ACC112 (cell line): ENCODE measurements at regions not wholly inside any gene's neighbourhood (a gene's known extent, or its start where the extent isn't known, plus 50 kb on each side); places are given as distances from the start of the nearest gene placed in this dataset.
A peak's percentile ranks its signal among the peaks of the same experiment; 100 is the strongest.

ENCODE experiments used
- H2AFZ ChIP-seq: fragments of 200-600 bp; sonication (generic); one replicate; pipeline ENCODE4 v1.6.0; 2017; ENCODE audit warnings: antibody characterized with exemption, low read length; ENCODE audit not compliant: unreplicated experiment
- H3K27ac ChIP-seq: fragments of 200-600 bp; sonication (generic); 2 replicates; pipeline ENCODE4 v1.5.1; 2014; ENCODE audit warnings: low read depth, mild to moderate bottlenecking, antibody characterized with exemption, low read length, moderate library complexity
- H3K27me3 ChIP-seq: fragments of 200-600 bp; sonication (generic); 2 replicates; pipeline ENCODE4 v1.6.1; 2014; ENCODE audit warnings: mild to moderate bottlenecking, antibody characterized with exemption, low read length, moderate library complexity, mixed read lengths; ENCODE audit not compliant: insufficient read depth
- H3K36me3 ChIP-seq: fragments of 200-600 bp; sonication (generic); 2 replicates; pipeline ENCODE4 v1.6.1; 2016; ENCODE audit warnings: mild to moderate bottlenecking, antibody characterized with exemption, low read length, moderate library complexity, mixed read lengths; ENCODE audit not compliant: insufficient read depth
- H3K4me1 ChIP-seq: fragments of 200-600 bp; sonication (generic); one replicate; pipeline ENCODE4 v1.6.1; 2016; ENCODE audit warnings: low read length, mixed read lengths; ENCODE audit not compliant: insufficient read depth, unreplicated experiment, control insufficient read depth
- H3K4me3 ChIP-seq: fragments of 200-600 bp; sonication (generic); 2 replicates; pipeline ENCODE4 v1.5.1; 2014; ENCODE audit warnings: mild to moderate bottlenecking, low read depth, low read length
- H3K79me2 ChIP-seq: fragments of 200-600 bp; sonication (generic); one replicate; pipeline ENCODE4 v1.6.0; 2016; ENCODE audit warnings: low read length; ENCODE audit not compliant: control insufficient read depth, unreplicated experiment, insufficient read depth

DNA sequence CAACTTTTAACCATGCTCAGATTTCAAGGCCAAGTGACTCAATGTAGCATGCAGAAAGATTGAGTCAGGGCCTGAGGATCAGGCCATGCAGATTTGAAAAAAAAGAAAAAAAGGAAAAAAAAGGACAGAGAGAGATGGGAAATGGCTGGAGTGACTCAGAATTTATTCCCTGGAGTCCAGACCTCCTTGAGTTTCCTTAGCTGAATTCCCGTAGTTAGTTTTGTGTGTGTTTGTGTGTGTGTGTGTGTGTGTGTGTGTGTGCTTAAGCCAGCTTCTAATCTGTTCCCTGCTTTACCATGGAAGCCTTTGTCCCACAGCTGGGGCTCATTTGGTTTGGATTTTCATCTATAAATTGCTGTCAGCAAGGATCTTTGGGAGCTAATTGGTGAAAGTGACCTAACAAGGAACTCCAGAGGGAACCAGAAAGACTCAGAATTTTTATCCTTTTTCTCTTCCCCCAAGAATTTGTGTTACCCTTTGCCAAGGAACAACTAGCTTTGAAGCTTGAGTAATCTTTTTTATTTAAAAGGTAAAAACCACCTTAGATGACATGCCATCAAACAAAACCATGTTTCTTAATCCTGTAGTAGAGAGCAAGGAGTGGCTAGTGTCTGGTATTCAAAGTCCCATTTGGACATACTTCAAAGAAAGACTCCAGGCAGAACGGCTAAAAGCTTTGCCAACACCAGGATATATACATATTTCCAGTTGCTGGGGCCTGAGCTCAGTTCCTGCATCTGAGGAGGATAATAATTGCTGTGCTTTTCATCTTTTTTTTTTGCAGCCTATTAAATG is 109.0 kb upstream of the DDIT4L start:
- no peaks in the 10 kb centered on the region for H3K27me3 ChIP-seq
- H3K36me3 ChIP-seq: no peaks in the 10 kb centered on the region
- no peaks in the 10 kb centered on the region for H3K79me2 ChIP-seq
- peak overlapping the region; percentile 77 for H2AFZ ChIP-seq
- peaks cover 55% of the 10 kb centered on the region for H3K4me1 ChIP-seq
- no peak overlapping the region; the same call in 1 of the 2 replicates for H3K4me3 ChIP-seq
- H3K27ac ChIP-seq: peak overlapping the region; percentile 90

DNA sequence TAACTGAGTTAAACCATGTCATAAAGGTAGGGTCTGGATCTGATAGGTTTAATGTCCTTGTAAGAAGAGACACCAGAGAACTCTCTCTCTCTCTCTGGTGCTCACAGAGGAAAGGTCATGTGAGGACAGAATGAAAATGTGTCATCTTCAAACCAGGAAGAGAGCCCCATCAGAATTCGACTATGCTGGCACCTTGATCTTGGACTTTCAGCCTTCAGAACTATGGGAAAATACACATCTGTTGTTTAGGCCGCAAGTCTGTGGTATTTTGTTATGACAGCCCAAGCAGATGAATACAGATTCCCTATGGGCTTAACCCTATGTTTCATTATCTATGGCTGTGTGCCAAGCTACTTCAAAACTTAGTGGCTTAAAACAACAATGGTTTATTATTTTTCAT is 105.5 kb upstream of the DDIT4L start:
- H3K4me3 ChIP-seq: no peak overlapping the region
- H3K79me2 ChIP-seq: no peaks in the 10 kb centered on the region
- peak overlapping the region; percentile 50 for H2AFZ ChIP-seq
- peak overlapping the region; percentile 77 for H3K27ac ChIP-seq
- H3K4me1 ChIP-seq: peaks cover 52% of the 10 kb centered on the region
- H3K27me3 ChIP-seq: no peaks in the 10 kb centered on the region
- no peaks in the 10 kb centered on the region for H3K36me3 ChIP-seq

DNA sequence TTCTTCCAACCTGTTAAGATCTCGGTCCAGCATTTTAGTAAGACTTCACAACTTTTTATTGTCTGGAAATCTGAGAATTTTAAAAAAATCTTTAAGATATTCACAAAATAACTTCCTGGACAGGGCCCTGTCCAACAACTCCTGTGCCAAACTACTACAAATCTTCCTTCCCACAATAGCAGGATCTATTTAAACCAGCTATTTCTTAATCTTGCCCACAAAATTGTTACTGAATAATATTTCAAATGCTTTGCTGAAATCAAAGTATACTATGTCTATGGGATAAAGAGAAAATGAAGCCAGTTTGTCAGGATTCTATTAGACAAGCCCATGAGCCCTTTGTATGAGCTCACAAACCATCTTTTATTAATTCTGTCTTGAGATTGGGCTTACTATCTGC is 104.1 kb upstream of the DDIT4L start:
- no peaks in the 10 kb centered on the region for H3K27me3 ChIP-seq
- H3K27ac ChIP-seq: peak overlapping the region; percentile 22
- H2AFZ ChIP-seq: no peak overlapping the region
- H3K79me2 ChIP-seq: no peaks in the 10 kb centered on the region
- peaks cover 61% of the 10 kb centered on the region for H3K4me1 ChIP-seq
- no peaks in the 10 kb centered on the region for H3K36me3 ChIP-seq
- H3K4me3 ChIP-seq: no peak overlapping the region

DNA sequence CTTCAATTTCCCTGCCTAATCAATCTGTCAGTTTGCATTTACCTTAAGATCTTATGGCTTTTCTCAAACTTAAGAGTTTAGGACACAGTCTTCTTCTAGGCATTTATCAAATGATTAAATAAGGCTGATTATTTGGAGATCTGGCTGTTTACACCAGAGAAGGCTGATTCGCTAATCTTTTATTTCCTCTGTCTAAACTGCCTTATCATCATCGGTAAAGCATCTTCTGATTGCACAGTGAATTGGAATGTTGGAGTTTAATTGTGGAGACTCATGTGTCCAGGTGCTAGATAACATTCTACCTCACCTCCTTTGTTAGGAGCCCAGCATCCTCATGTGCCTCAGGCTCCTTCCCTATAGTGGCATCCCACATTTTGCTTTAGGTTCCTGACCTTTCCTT is 100.3 kb upstream of the DDIT4L start:
- H3K36me3 ChIP-seq: no peaks in the 10 kb centered on the region
- no peaks in the 10 kb centered on the region for H3K27me3 ChIP-seq
- peak overlapping the region; percentile 93 for H3K27ac ChIP-seq
- H3K79me2 ChIP-seq: no peaks in the 10 kb centered on the region
- peaks cover 51% of the 10 kb centered on the region for H3K4me1 ChIP-seq
- peak overlapping the region; percentile 58 for H2AFZ ChIP-seq
- no peak overlapping the region for H3K4me3 ChIP-seq

DNA sequence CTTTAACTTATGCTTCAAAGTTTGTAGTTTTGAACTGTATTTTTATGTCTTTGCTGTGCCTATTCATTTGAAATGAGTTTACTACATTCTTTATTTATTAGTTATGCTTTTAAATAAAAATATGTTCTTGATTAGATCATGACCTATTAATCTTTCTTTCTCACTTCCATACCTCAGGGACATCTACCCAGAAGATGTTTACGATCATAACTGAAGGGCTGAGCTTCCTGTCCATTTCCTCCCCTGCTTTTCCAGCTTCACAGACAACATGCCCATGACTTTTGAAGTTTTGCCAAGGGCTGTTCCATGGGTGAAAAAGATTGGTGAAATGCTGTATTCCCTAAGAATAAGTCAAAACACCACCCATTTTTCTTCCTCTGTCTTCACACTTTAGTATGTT is 99.7 kb upstream of the DDIT4L start:
- Histone ChIP-seq H3K27ac (peak overlapping the region; percentile 93), H3K4me1 (peaks cover 48% of the 10 kb centered on the region), H3K4me3 (no peak overlapping the region), H3K36me3 (no peaks in the 10 kb centered on the region), H3K27me3 (no peaks in the 10 kb centered on the region), H2AFZ (no peak overlapping the region), H3K79me2 (no peaks in the 10 kb centered on the region)

DNA sequence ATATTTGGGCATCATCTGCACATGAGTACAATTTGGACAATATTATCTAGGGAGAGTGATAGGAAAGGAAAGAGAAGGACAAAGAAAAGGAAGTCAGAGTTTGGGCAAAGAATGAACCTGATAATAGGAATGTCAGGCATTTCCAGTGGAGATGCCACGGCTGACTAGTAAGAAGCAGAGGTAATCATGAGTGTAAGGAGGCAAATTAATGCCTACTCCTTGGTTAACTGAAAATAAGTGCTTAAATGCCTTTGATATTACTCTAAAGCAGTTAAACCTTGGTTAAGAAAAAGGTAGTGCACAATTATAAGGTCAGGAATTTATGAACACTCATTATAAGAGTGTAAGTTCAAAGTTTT is 99.2 kb upstream of the DDIT4L start:
- Histone ChIP-seq H2AFZ (peak overlapping the region; percentile 36), H3K36me3 (no peaks in the 10 kb centered on the region), H3K79me2 (no peaks in the 10 kb centered on the region), H3K27me3 (no peaks in the 10 kb centered on the region), H3K27ac (peak overlapping the region; percentile 93), H3K4me1 (peaks cover 43% of the 10 kb centered on the region), H3K4me3 (no peak overlapping the region; the same call in 1 of the 2 replicates)

DNA sequence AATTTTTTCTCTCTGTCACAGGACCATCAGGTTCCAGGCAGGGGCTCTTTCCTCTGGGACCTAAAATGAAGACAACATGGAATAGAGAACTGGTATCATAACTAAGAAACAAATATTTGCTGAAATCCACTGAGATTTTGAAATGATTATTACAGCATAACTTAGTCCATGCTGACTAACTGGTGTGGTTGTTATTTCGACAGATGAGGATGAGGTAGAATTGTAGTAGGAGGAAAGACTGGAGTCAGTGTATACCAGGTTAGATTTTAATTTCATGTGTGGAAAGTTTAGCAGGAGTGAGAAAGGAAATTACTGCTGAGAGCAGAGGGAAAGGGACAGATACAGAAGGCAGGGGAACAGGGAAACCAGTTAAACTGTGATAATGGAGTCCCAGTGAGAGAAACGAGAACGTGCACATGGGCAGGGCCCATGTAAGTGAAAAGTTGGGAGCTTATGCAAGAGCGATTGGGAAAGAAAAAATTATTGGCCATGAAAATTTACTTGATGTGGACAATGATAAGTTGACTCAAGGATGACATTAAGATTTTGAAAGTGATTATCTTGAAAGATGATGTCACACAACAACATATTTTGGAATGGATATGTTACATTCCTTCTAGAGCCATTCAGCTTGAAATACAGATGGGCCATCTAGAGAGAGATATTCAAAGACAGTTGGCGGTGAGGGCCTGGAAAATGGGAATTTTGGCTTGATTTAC is 98.7 kb upstream of the DDIT4L start:
- no peaks in the 10 kb centered on the region for H3K79me2 ChIP-seq
- H3K36me3 ChIP-seq: no peaks in the 10 kb centered on the region
- peak overlapping the region; percentile 93 for H3K27ac ChIP-seq
- H3K27me3 ChIP-seq: no peaks in the 10 kb centered on the region
- H3K4me1 ChIP-seq: peaks cover 38% of the 10 kb centered on the region
- no peak overlapping the region; the same call in 1 of the 2 replicates for H3K4me3 ChIP-seq
- peak overlapping the region; percentile 36 for H2AFZ ChIP-seq

DNA sequence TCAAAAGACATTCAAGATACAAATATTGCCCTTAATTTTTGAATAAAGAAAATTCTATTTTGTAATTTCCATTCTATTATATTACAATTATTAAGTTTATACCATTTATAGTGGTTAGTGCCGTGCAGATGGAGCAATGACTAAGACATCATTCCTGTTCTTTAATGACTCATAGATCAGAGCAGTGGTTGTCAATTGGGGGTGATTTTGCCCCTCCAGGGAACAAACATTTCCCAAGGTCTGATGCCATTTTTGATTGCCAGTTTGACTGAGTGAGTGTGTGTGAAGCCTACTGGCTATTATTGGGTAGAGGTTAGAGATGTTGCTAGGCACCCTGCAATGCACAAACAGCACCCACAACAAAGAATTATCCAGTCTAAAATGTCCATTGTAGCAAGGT is 97.9 kb upstream of the DDIT4L start:
- Histone ChIP-seq H3K4me3 (no peak overlapping the region), H3K36me3 (no peaks in the 10 kb centered on the region), H3K79me2 (no peaks in the 10 kb centered on the region), H2AFZ (no peak overlapping the region), H3K27ac (peak overlapping the region; percentile 93), H3K4me1 (peaks cover 35% of the 10 kb centered on the region), H3K27me3 (no peaks in the 10 kb centered on the region)

DNA sequence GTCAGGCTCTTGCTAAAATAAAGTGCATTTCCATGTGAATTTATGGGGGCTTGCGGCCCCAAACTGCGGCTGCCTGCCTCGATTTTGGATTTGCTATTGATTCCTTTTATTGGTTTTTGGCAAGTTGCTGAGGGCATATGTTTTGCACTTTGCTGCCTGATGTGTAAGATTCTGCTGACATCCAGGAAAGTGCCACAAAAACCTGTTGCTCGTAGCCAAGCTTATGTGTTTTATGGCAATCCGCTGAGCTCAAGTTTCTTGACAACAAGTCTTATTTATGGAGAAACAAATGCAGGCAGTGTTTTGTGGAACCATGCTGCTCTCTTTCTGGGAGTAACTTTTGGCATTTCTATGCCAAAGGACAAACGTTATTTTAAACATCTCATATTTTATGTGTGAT is 97.3 kb upstream of the DDIT4L start:
- Histone ChIP-seq H3K36me3 (no peaks in the 10 kb centered on the region), H2AFZ (no peak overlapping the region), H3K27me3 (no peaks in the 10 kb centered on the region), H3K79me2 (no peaks in the 10 kb centered on the region), H3K27ac (peak overlapping the region; percentile 56), H3K4me1 (peaks cover 35% of the 10 kb centered on the region), H3K4me3 (no peak overlapping the region)

DNA sequence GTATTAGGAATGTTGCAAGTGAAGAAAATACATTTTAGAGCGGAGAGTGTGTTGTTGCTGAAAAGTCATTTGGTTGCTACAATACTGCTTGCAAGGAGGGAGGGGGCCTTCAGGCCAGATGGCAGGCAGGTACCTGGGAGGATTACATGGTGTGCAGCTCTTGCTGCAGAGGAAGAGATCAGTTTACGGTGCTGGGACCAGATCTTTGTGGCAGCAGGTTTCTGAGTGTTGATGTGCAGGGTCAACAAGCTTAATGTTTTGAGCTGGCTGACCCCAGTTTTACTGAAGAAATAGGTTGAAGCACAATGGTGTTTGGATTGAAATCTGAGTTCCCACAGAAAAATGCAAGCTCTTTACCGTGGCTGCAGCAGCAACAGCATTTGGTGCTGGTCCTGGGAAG is 96.4 kb upstream of the DDIT4L start:
- Histone ChIP-seq H3K27ac (no peak overlapping the region), H3K4me3 (no peak overlapping the region), H2AFZ (no peak overlapping the region), H3K36me3 (no peaks in the 10 kb centered on the region), H3K4me1 (peaks cover 35% of the 10 kb centered on the region), H3K79me2 (no peaks in the 10 kb centered on the region), H3K27me3 (no peaks in the 10 kb centered on the region)

DNA sequence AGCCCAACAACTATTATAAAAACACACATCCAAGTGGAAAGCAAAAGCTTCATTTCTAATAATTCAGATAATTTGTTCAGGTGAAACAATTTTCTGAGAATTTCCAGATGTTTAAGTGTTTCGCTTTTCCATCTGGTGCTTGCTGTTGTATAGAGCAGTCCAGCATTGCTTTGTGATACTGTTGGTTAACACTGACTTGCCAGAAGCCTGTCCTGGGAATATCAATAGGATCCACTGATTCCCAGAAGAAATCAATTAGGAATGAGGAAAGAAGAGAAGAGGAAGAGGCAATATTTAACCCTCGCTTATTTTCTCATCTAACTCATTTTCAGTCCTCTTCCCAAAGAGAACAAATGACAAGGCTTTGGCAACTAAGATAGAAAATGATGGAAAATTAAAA is 94.9 kb upstream of the DDIT4L start:
- Histone ChIP-seq H3K4me1 (peaks cover 26% of the 10 kb centered on the region), H3K27me3 (no peaks in the 10 kb centered on the region), H2AFZ (no peak overlapping the region), H3K79me2 (no peaks in the 10 kb centered on the region), H3K27ac (no peak overlapping the region), H3K4me3 (no peak overlapping the region), H3K36me3 (no peaks in the 10 kb centered on the region)
